ENCODE measurements at regions not wholly inside any gene's neighbourhood (a gene's known extent, or its start where the extent isn't known, plus 50 kb on each side); places are given as distances from the start of the nearest gene placed in this dataset.

DNA sequence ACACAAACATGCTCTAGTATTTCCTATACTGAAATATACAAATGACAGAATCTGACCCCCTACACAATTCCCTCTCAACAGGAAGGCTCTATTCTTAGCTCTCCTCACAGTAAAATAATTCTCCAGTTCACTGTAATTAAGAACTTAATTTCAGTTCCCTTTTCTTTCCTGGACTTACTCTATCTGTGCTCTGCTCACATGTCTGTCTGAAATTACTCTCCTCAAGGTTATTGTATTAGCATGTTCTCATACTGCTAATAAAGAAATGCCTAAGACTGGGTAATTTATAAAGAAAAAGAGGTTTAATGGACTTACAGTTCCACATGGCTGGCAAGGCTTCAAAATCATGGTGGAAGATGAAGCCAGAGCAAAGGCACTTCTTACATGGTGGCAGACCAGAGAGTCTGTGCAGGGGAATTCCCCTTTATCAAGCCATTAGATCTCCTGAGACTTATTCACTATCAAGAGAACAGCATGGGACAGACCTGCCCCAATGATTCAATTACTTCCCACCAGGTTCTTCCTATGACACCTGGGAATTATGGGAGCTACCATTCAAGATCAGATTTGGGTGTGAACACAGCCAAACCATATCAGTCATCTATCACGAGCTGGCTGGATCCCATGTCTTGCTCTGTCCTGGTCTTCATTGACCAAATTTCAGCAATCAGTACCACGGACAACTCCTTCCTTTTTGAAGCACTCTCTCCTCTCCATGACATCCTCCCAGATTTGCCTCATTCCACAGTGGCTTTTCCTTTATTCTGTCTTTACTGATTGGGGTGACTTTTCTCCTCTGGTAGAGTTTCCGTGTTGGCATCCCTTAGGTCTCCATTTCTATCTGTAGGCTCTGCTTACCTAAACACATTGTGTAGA is 110.9 kb downstream of the GALR1 start:
- peaks cover 9% of the 10 kb centered on the region for H3K9me3 Mint-ChIP-seq
- H3K27ac Mint-ChIP-seq: no peak overlapping the region
- H3K36me3 Mint-ChIP-seq (ENCODE audit: low read depth): no peaks in the 10 kb centered on the region
- no peaks in the 10 kb centered on the region for H3K27me3 Mint-ChIP-seq (ENCODE audit: low read depth)
- no peak overlapping the region for H3K4me3 Mint-ChIP-seq
- no peak for DNase-seq (ENCODE audit: low spot score)
- H3K4me1 Mint-ChIP-seq (ENCODE audit: low read depth): no peaks in the 10 kb centered on the region

GRCh38 chr18:77361382-77361781 is 111.7 kb downstream of the GALR1 start:
- Mint-ChIP-seq H3K36me3 (ENCODE audit: low read depth) (no peaks in the 10 kb centered on the region), H3K4me3 (no peak overlapping the region), H3K27ac (no peak overlapping the region), H3K4me1 (ENCODE audit: low read depth) (no peaks in the 10 kb centered on the region), H3K27me3 (ENCODE audit: low read depth) (peaks cover 2% of the 10 kb centered on the region), H3K9me3 (peaks cover 9% of the 10 kb centered on the region)
- DNase-seq (ENCODE audit: low spot score): no peak

- Mint-ChIP-seq H3K4me1 (ENCODE audit: low read depth) (no peaks in the 10 kb centered on the region), H3K4me3 (no peak overlapping the region), H3K27ac (no peak overlapping the region), H3K9me3 (peaks cover 9% of the 10 kb centered on the region), H3K36me3 (ENCODE audit: low read depth) (no peaks in the 10 kb centered on the region), H3K27me3 (ENCODE audit: low read depth) (peaks cover 6% of the 10 kb centered on the region)
- no peak for DNase-seq (ENCODE audit: low spot score)
Observed at GRCh38 chr18:77365667-77366066, 116.0 kb downstream of the GALR1 start.

- H3K27me3 Mint-ChIP-seq (ENCODE audit: low read depth): peaks cover 6% of the 10 kb centered on the region
- peaks cover 9% of the 10 kb centered on the region for H3K9me3 Mint-ChIP-seq
- H3K4me3 Mint-ChIP-seq: no peak overlapping the region
- H3K27ac Mint-ChIP-seq: no peak overlapping the region
- H3K36me3 Mint-ChIP-seq (ENCODE audit: low read depth): no peaks in the 10 kb centered on the region
- no peaks in the 10 kb centered on the region for H3K4me1 Mint-ChIP-seq (ENCODE audit: low read depth)
- DNase-seq (ENCODE audit: low spot score): no peak
Observed at GRCh38 chr18:77366067-77366719, 116.5 kb downstream of the GALR1 start.

DNA sequence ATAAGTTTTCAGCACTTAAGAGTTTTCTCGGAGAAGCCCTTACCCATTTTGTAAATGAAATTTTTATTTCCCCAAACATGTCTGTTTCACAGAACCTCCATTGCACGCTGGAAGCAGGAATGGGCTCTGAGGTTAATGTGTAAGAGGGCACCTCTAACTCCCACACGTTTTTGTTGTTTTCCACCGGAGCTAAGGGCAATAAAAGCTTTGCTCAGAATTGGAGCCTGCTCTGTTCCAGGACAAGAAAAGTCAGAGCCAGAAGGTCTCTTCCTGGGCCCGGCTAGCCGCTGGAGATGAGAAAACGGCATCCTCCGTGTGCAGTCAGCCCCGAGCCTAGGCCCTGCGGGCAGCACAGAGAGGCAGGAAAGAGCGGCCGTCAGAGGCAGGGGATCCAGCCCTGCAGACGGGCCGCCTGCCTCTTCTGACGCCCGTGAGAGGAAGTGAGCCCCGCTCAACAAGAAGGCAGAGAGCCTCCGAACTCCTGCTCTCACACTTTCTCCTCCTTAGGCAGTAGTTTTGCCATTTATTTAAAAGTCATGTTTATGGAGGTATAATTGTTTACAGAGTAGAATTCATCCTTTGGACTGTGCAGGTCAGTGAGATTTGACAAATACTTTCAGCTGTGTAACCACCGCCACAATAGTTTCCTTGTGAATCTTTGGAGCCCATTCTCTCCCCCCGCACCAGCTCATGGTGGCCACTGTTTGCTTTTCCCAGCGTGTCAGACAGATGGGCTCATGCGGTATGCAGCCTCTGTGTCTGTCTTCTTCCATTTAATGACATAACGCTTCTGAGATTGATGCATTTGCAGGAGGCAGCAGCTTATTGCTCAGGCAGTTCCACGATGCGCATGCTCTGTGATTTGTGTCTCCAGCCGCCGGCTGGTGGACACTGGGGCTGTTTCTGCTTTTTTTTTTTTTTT is 117.3 kb downstream of the GALR1 start:
- Mint-ChIP-seq H3K9me3 (peaks cover 9% of the 10 kb centered on the region), H3K27me3 (ENCODE audit: low read depth) (peaks cover 6% of the 10 kb centered on the region), H3K4me1 (ENCODE audit: low read depth) (no peaks in the 10 kb centered on the region), H3K4me3 (no peak overlapping the region), H3K27ac (no peak overlapping the region), H3K36me3 (ENCODE audit: low read depth) (no peaks in the 10 kb centered on the region)
- DNase-seq (ENCODE audit: low spot score): no peak

- no peak overlapping the region for H3K4me3 Mint-ChIP-seq
- DNase-seq (ENCODE audit: low spot score): no peak
Observed at GRCh38 chr18:77369644-77370043, 120.0 kb downstream of the GALR1 start.

GRCh38 chr18:77373730-77374445 is 124.2 kb downstream of the GALR1 start:
- Mint-ChIP-seq H3K27me3 (ENCODE audit: low read depth) (no peaks in the 10 kb centered on the region), H3K27ac (no peak overlapping the region), H3K4me1 (ENCODE audit: low read depth) (no peaks in the 10 kb centered on the region), H3K4me3 (no peak overlapping the region), H3K36me3 (ENCODE audit: low read depth) (no peaks in the 10 kb centered on the region), H3K9me3 (peaks cover 9% of the 10 kb centered on the region)
- no peak for DNase-seq (ENCODE audit: low spot score)

More at GRCh38 chr18:77369644-77370043, 120.0 kb downstream of the GALR1 start:
- Mint-ChIP-seq H3K27me3 (ENCODE audit: low read depth) (peaks cover 6% of the 10 kb centered on the region), H3K9me3 (peaks cover 9% of the 10 kb centered on the region), H3K4me1 (ENCODE audit: low read depth) (no peaks in the 10 kb centered on the region), H3K27ac (no peak overlapping the region), H3K36me3 (ENCODE audit: low read depth) (no peaks in the 10 kb centered on the region)

DNA sequence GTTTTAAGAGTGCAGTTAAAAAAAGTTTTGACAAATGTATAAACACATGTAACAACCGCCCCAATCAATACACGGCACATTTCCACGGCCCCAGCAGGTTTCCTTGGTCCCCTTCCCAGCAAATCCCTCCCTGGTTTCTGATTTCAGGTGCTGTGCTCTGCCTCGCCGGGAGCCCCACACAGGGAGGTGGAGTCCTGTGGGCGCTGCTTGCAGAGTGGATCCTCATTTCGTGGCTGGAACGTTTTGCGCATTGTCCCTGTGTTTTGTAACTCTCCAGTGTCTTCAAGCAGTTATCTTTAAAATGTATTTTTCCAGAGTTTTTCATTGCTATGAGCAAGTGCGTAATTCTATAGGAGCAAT is 124.8 kb downstream of the GALR1 start:
- no peaks in the 10 kb centered on the region for H3K4me1 Mint-ChIP-seq (ENCODE audit: low read depth)
- no peak overlapping the region for H3K4me3 Mint-ChIP-seq
- no peaks in the 10 kb centered on the region for H3K27me3 Mint-ChIP-seq (ENCODE audit: low read depth)
- no peaks in the 10 kb centered on the region for H3K36me3 Mint-ChIP-seq (ENCODE audit: low read depth)
- H3K27ac Mint-ChIP-seq: no peak overlapping the region
- peaks cover 5% of the 10 kb centered on the region for H3K9me3 Mint-ChIP-seq
- DNase-seq (ENCODE audit: low spot score): no peak

- no peaks in the 10 kb centered on the region for H3K36me3 Mint-ChIP-seq (ENCODE audit: low read depth)
- H3K4me3 Mint-ChIP-seq: no peak overlapping the region
- H3K27me3 Mint-ChIP-seq (ENCODE audit: low read depth): no peaks in the 10 kb centered on the region
- no peaks in the 10 kb centered on the region for H3K9me3 Mint-ChIP-seq
- H3K27ac Mint-ChIP-seq: no peak overlapping the region
- no peaks in the 10 kb centered on the region for H3K4me1 Mint-ChIP-seq (ENCODE audit: low read depth)
- no peak for DNase-seq (ENCODE audit: low spot score)
Observed at GRCh38 chr18:77376043-77376732, 126.5 kb downstream of the GALR1 start.

DNA sequence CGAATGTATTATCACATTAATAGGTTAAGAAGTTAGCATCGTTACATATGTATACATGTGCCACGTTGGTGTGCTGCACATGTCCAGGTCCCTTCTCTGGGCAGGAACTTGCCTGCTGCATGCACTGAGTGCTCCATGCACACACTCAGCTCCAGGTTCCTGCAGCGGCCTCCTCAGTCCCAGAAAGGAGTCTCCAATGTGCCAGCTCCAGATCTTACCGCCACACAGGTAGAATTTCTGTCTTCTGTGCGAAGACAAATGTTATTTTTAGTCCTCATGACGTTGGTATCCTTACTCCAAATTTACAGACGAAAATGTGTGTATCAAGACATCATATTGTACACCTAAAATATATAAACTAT is 127.1 kb downstream of the GALR1 start:
- H3K4me3 Mint-ChIP-seq: no peak overlapping the region
- H3K27me3 Mint-ChIP-seq (ENCODE audit: low read depth): no peaks in the 10 kb centered on the region
- no peak for DNase-seq (ENCODE audit: low spot score)
- no peaks in the 10 kb centered on the region for H3K36me3 Mint-ChIP-seq (ENCODE audit: low read depth)
- no peaks in the 10 kb centered on the region for H3K9me3 Mint-ChIP-seq
- no peaks in the 10 kb centered on the region for H3K4me1 Mint-ChIP-seq (ENCODE audit: low read depth)
- H3K27ac Mint-ChIP-seq: no peak overlapping the region

DNA sequence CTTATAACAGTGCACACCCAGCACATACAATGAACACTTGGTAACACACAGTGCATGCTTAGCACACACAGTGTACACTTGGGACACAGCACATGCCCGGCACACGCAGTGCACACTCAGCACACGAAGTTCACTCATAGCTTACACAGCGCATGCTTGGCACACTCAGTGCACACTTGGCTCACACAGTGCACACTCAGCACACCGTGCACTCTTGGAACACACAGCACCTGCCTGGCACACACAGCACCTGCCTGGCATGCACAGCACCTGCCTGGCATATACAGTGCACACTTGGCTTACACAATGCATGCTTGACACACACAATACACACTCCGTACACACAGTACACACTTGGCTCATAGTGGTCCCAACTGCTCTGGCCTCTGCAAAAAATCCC is 128.2 kb downstream of the GALR1 start:
- H3K27me3 Mint-ChIP-seq (ENCODE audit: low read depth): peaks cover 7% of the 10 kb centered on the region
- H3K36me3 Mint-ChIP-seq (ENCODE audit: low read depth): no peaks in the 10 kb centered on the region
- no peak for DNase-seq (ENCODE audit: low spot score)
- H3K27ac Mint-ChIP-seq: no peak overlapping the region
- H3K4me3 Mint-ChIP-seq: no peak overlapping the region
- no peaks in the 10 kb centered on the region for H3K4me1 Mint-ChIP-seq (ENCODE audit: low read depth)
- no peaks in the 10 kb centered on the region for H3K9me3 Mint-ChIP-seq

DNA sequence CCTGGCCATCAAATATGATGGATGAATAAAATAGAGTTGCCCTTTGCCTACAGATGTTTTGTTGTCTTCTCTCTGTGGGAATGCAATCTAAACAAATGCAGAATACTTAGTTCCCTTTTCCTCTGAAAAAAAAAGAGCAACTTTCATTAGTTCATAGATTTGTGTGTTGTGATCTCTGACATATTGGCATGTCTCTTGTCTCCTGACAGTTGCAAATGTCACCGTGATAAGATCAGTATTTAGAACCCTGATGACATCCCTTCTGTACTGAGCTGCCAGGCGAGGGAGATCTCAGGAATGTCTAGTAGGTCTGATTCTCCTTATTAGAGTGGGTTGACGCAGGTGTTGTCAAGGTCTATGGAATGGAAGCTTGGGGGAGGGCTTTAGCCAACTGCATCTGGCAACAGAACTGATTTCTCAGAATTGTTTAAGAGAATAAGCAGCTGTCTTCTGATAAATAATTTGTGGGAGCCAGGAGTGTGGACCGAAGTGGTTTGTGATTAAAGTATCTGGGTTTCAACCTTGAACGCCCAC is 130.4 kb downstream of the GALR1 start:
- no peaks in the 10 kb centered on the region for H3K4me1 Mint-ChIP-seq (ENCODE audit: low read depth)
- no peak overlapping the region for H3K4me3 Mint-ChIP-seq
- no peak for DNase-seq (ENCODE audit: low spot score)
- peaks cover 16% of the 10 kb centered on the region for H3K27me3 Mint-ChIP-seq (ENCODE audit: low read depth)
- no peaks in the 10 kb centered on the region for H3K9me3 Mint-ChIP-seq
- no peak overlapping the region for H3K27ac Mint-ChIP-seq
- H3K36me3 Mint-ChIP-seq (ENCODE audit: low read depth): no peaks in the 10 kb centered on the region

DNA sequence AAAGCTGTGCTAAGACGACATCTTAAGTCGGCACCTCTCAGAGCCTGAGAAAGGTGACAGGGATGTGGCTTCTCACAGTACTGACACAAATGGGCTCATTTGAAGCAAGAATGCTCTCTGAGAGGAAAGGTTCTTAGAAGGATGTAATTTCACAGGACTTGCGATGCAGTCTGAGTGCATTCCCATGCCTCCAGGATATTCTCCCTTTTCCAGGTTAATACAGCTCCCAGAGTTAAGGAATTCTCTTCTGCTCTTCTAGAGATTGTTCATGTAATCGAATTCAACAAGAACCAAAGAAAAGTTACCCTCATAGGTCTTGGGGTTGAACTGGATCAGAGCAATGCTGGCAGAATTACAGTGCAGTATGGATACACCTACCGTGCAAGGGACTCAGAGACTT is 131.0 kb downstream of the GALR1 start:
- Mint-ChIP-seq H3K9me3 (no peaks in the 10 kb centered on the region), H3K36me3 (ENCODE audit: low read depth) (no peaks in the 10 kb centered on the region), H3K27me3 (ENCODE audit: low read depth) (peaks cover 22% of the 10 kb centered on the region), H3K4me1 (ENCODE audit: low read depth) (no peaks in the 10 kb centered on the region), H3K4me3 (no peak overlapping the region), H3K27ac (no peak overlapping the region)
- DNase-seq (ENCODE audit: low spot score): no peak
